COLO668 (cell line): ENCODE measurements at regions not wholly inside any gene's neighbourhood (a gene's known extent, or its start where the extent isn't known, plus 50 kb on each side); places are given as distances from the start of the nearest gene placed in this dataset.
"Not testable (repeated sequence)": the region's sequence is repeated elsewhere in the genome, so short reads cannot be mapped to it uniquely, and the experiment has no call there.

Source experiments
- DNase-seq: peaks from one replicate; lab custom pipeline; 2025; ENCODE audit not compliant: unreplicated experiment; lab: John Stamatoyannopoulos, UW

DNA sequence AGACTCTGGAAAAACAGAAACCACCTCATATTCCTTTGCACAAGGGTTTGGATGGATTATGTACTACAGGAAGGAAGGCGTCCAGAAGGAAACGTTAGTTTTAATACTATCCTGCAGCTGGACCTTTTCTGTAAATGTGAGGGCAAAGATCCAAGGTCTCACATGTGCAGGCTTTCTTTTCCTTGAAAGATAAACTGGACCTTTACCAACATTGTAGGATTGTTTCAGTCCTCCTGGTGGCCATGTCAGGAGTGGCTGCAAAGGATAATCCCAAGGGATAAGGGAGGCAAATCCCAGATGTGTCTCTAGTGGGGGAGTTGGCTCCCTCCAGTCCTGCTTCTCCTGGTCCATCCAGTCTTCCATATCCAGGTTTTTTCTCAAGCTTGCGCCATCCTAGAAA lies 397.5 kb downstream of the HTR1A start:
- DNase-seq, result no peak

DNA sequence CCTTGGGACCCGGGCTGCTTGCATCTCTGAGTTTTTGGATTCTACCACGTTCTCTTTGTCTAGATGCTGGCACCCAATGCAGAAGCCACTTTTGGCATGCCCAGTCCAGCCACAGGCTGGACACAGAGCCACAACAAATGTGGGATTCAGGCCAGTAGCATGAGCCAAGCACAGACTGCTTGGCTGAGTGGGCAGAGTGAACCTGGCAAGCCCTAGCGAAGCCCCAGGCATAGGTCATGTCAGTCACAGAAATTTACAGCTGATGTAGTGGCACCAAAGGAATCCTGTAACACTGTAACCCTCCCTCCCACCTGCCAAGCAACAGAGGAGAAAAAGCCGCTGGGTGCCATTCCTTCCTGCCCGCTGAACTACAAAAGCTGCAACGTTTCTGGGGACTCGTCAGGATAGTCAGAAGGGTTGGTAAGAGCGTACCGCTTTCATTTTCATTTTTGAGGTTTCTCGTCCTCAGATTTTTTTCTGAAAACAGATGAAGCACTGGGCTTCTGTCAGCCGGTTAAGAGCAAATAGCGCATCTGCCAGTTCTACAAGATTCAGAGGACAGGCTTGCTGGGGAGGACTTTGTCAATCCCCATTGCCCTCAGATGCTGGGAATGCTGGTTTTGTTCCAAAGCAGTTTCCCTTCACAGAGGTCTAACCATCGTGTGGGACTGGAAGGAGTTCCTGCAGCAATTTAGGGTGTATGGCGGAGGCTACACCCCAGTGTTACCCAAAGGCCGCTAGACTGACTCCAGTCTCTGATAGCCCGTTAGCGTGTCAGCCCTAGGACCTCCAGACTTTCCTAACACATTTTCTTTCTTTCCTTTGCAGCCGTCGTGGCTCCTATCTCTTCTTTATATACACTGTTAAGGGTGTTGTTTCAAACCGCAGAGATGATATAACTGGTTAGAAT lies 399.0 kb downstream of the HTR1A start:
- no peak for DNase-seq

DNA sequence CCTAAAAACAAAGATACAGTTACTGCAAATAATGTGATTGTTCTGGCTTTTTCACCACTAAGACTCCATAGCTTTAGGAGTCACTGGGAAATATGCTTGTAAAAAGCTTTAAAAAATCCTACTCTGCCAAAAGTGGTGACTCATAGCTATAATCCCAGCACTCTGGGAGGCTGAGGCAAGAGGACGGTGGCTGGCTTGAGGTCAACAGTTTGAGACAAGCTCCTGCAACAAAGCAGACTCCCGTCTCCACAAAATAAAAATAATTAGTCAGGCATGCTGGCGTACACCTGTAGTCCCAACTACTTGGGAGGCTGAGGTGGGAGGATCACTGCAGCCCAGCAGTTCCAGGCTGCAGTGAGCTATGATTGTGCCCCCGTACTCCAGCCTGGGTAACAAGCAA lies 406.4 kb downstream of the HTR1A start:
- no peak for DNase-seq

DNA sequence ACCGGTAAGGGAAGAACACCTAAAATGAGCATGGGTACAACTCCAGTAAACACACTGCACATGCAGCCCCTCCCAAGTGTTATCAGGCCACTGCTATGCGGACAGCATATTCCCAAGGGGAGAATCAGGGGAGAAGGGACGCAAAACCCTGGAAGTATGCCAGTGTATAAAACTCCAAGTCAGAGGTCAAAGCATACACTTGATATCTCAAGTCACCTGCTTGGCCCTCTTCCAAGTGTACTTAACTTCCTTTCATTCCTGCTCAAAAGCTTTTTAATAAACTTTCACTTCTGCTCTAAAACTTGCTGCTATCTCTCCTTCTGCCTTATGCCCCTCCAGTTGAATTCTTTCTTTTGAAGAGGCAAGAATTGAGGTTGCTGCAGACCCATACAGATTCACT lies 408.1 kb downstream of the HTR1A start:
- no peak for DNase-seq

DNA sequence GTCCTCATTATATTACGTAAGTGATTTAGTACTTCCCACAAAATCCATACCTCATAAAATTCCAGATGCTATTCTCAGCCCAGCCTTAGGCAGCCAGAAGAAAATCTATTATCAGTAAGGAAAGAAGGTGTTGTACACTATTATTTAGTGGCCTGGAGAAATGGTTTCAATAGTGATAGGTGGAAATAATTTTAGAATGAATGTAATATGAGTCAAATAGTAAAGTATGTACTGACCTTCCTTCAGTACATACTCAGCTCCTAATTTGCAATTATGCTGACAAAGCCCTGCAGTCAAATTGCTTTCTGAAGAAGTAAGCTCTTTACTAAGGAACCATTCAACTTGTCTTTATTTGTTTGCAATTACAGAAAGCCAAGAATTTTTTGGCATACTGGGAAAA lies 409.2 kb downstream of the HTR1A start:
- no peak for DNase-seq

DNA sequence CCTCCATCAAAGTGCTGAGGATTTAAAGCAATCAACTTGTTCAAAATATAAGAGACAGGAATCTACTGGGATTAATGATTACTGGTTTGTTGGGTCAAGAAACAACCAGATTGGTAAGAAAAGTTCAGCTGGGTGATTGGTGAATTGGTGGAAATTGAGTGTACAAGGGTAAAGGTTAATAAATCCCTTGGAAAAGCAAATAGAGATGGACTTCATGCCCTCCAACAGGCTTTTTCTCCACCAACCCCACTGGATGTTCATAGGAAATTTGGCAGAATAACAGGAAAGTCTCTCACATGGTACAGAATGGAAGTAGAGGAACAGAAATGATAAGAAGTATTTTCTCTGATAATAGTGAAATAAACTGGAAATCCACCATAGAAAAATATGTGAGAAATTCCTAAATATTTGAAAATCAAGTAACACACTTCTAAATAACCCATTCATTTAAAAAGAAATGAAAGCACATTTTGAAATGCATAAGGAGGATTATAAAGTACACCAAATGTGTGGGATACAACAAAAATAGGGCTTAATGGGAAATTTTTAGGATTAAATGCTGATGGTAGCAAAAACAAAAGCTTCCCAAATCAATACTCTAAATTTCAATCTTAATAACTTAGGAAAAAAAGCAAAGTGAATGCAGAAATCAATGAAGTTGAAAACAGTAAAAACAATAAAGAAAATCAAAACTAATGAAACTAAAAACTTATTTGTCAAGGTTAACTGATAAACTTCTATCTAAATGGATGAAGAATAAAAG lies 426.2 kb downstream of the HTR1A start:
- no peak for DNase-seq

DNA sequence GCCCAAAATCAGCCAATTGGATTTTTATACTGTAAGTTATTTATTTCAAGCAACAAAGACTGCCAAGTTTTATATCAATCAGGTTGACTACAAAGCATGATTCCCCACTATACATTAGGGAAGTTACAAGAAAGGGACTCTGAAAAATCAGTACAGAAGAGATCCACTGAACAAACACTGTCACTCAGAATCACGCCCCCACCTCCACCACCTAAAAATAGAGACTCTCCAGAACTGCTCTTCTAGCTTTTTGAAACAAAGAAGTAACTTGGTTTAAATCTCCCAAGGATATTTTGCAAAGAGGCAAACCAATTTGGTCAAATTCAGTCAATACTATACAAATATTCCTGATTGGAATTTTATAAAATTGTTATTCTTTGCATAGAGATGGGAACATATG lies 438.0 kb downstream of the HTR1A start:
- DNase-seq, result no peak

DNA sequence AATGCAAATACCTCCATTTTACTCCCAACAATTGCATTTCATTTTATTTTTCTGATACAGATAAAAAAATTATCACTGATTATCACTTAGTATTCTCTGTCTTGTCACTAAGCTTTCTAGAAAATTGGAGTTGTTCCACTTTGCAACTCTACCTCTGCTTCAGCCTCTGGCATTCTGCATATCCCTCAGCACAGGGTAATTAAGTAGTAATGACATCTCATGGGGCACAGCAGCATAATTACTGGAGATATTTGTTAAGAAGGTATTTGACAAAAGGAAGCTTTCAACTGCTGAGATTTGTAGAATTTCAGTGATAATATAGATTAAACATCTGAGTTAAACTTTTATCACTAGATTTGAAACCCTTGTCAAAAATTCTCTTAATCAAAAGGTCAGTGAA lies 446.2 kb downstream of the HTR1A start:
- no peak for DNase-seq

DNA sequence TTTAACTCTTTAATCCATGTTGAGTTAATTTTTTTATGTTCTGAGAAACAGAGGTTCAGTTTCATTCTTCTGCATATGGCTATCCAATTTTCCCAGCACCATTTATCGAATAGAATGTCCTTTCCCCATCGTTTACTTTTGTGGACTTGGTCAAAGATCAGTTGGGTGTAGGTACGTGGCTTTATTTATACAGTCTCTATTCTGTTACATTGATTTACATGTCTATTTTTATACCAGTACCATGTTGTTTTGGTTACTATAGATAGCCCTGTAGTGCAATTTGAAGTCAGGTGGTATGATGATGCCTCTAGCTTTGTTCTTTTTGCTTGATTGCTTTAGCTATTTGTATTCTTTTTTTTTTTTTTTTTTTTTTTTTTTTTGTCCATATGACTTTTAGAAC lies 462.0 kb downstream of the HTR1A start:
- no peak for DNase-seq

DNA sequence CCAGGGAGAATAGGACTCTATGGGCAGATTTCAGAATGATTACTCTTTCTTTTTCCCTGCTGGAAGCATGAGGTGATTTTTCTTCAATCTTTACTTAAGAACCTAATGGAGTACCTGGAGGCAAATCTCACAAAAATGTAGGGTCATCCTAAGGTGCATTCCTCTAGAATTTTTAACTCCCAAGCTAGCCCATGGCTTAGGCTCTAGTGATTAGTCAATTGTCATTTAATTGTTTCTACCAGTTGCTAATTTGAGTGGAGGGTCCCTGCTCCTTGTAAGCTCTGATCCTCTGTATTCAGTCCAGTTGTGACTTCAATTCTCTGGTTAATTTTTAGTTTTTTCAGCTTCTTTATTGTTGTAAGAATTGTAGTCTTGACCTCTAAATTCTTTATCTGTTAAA lies 467.0 kb downstream of the HTR1A start:
- DNase-seq, result no peak

DNA sequence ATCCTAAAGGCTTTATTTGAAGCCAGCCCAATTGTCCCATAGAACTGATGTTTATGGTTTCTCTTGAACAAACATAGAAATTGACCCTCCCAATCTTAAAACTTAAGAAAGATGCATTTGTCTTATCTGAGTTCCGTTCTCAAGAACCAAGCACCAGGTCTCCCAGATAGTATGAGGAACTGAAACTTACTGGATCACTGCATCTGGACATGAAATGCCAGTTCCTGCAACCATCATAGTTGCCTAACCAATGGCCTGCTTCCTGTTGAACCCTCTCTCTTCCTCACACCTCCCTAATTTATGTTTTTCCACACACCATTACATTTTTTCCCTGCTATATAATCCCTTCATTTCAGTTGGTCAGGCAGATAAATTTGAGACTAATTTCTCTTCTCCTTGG lies 478.9 kb downstream of the HTR1A start:
- DNase-seq, result no peak

DNA sequence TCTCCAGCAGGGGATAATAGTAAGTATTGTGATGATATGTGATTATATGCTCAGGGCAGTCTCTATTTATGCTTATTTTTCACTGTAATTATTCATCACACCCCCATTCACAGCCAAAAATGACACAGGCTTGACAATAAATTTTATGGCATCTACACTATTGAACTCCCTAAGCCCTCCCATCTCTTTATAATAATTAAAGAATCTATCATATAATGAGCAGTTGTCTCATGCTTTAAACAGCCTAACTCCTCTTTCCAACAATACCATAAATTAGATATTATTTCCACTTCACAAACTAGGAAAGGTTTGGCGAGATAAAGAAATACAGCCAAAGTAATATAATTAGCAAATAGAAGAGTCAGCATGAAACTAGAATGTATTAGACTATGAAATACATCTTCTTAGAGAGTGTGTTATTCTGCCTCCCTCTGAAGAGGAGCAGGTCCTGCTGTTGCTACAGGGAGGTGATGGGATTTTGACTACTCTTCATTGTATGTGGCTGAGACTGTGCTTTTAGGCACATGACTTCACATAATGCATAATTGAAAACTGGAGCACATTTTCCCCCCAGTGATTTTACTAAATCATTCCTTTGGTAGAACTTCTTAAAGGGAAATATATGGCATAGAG lies 488.8 kb downstream of the HTR1A start:
- no peak for DNase-seq

DNA sequence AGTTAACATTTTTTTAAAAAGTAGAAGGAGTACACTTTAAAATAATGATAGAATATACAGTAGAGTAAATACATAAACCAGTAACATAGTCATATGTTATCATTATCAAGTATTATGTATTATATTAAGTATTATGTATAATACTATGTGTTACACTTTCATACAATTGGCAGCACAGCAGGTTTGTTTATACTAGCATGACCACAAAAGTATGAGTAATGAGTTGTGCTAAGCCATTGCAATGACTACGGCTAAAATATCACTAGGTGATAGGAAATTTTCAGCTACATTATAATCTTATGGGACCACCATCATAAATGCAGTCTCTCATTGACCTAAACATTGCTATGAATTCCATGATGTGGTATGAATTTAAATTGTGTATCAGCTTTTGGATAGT lies 506.0 kb downstream of the HTR1A start:
- no peak for DNase-seq

DNA sequence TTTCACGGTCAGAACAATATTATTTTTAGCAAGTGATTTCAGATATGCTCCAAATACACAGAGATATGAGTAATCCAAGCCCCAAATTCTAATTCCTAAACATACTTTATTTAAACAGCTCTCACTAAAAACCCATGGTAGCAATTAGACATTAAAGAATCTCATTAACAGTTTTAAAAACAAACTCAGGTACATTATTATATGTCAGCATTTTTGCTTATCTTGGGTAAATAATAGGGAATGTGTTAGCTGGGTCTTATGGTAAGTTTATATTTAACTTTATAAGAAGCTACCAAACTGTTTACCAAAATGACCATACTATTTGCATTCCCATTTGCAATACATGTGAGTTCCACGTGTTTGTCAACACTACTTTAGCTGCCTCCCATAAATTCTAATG lies 511.1 kb downstream of the HTR1A start:
- DNase-seq, result no peak

DNA sequence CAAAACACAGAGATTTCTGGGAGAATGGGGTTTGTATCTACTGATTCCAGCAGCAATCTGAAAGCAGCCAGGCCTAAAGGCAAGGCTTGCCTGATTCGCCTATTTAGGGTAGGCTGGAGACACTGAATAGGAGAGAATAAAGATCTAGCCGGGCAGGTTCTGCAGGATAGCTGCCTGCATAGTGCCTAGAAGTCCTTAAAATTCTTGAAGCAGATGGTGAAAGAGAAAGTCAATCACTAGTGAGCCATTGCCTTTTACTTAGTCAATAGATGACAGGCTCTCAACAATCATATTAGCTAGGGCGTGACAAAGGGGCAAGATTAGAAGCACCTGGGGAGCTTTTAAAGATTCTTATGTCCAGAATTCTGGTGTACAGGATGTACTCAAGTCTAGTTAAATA lies 522.7 kb downstream of the HTR1A start:
- no peak for DNase-seq

DNA sequence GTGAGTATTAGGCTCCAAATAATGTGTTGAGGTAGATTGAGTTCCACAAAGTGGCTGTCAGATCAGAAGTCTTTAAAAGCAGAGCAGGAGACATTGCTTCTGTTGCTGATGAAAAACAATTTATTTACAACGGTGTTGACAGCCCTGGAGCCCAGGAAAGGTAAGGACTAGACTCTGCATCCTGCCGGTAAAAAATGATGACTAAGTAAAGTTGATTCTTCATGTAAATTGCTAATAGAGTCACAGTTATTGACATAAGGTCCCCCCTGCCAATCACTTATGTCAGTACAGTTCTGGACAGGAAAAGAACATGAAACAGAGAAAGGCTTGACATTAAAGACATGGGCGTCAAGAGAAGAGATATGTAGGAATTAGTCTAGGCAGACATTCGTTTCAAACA lies 552.5 kb downstream of the HTR1A start:
- no peak for DNase-seq

DNA sequence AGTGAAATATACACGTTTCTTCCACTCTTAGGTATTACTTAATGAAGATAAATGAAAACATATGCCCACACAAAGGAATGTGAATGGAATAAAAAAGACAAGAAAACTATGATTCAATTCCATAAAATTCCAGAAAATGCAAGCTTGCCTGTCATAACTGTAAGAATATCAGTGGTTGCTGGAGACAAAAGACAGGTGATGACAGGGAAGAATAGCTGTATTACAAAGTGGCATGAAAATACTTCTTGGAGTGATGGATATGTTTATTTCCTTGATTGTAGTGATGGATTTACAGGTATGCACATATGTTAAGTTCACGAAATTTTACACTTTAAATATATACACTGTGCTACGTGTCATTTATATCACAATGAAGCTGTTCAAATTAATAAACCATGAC lies 553.3 kb downstream of the HTR1A start:
- no peak for DNase-seq

DNA sequence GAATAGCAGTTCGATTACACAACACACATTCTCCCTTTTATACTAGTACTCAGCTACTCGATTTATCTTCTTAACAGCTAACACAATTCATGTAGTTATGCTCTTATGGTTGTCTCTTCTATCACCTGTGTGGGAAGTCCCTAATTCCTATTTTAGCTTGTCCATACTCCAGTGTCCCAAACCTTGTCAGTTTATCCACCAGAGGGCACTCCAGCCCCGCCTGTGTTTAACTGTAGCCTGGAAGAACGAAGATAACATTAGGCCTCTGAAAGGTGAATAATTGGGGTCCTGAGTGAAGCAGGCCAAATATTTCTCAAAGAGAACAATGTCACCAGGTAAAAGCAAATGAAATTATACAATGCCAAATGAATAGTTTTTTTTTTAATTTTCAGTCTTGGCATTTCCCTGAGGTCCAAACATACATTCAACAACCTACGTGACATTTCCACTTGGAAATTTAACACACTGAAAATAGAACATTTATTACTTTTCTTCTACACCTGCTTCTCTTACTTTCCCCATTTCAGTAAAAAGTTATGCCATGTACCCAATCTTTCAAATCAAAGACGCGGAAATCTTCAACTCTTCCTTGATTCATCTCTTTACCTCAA lies 560.7 kb downstream of the HTR1A start:
- peak; percentile 29 for DNase-seq

DNA sequence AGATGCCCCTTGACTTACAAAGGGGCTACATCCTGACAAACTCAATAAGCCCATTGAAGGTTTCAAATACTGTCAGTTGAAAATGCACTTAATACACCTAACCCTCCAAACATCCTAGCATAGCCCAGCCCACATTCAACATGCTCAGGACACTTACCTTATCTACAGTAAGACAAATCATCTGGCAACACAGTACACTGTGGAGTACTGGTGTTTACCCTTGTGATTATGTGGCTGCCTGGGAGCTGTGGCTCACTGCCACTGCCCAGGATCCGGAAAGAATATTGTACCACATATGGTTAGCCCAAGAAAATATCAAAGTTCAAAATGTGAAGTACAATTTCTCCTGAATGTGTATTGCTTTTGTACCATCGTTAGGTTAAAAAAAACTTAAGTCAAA lies 562.2 kb downstream of the HTR1A start:
- no peak for DNase-seq

DNA sequence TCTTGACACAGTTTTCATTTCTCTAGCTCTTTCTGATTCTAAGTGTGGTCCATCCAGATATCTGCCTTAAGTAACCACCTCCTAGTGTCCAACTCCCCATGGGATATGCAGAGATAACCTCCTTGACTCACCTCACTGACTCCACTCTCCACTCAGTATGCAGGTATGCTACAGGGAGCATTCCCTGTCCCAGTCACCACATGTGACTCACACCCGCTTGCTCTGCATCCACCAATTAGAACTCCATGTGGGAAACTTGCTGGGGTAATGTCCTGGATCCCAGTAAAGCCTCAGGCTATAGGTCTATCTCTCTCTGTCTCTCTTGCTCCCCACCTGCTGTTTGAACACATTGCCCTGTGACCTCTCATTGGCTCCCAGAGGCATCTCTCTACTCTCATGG lies 563.9 kb downstream of the HTR1A start:
- DNase-seq, result no peak

DNA sequence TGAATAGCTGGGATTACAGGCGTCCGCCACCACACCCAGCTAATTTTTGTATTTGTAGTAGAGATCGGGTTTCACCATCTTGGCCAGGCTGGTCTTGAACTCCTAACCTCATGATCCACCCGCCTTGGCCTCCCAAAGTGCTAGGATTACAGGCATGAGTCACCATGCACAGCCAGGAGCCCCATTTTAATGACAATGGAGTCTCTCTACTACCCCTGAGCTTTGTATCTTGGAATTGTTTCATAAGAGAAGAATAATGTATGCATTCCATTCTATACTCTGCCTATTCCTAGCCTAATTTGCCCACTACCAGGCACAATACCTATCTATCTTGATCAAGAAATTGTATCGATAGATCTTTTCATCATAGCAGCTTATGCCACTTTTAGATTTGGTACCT lies 574.1 kb downstream of the HTR1A start:
- DNase-seq, result not testable (repeated sequence)

DNA sequence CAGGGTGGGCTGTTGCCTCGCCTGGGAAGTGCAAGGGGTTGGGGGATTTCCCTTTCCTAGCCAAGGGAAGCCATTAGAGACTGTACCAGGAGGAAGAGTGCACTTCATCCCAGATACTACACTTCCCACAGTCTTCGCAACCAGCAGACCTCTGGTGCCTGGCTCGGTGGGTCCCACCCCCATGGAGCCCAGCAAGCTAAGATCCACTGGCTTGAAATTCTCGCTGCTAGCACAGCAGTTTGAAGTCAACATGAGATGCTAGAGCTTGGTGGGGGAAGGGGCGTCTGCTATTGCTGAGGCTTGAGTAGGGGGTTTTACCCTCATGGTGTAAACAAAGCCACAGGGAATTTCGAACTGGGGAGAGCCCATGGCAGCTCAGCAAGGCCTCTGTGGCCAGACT lies 586.4 kb downstream of the HTR1A start:
- no peak for DNase-seq
